Omental fat pad (tissue), 3 donors: ENCODE measurements at regions not wholly inside any gene's neighbourhood (a gene's known extent, or its start where the extent isn't known, plus 50 kb on each side); places are given as distances from the start of the nearest gene placed in this dataset.
"Not testable (repeated sequence)": the region's sequence is repeated elsewhere in the genome, so short reads cannot be mapped to it uniquely, and the experiment has no call there.

Experiments
- ATAC-seq: fragments of 150-250 bp; one replicate; pipeline ENCODE4 v1.9.1; 2016; ENCODE audit warnings: mild to moderate bottlenecking, moderate library complexity; ENCODE audit not compliant: low FRiP score
- DNase-seq: peaks from one replicate; pipeline ENCODE4 v3.0.0-alpha.2; 2019; ENCODE audit warnings: low spot score
- TF ChIP-seq, protein P1 (sequence below), 3 donors: fragments of 450-650 bp; IDR thresholded peaks; one replicate each; pipeline ENCODE4 v1.5.1; 2016 to 2017; ENCODE audit warnings: antibody characterized with exemption in 3 of 3, mild to moderate bottlenecking in 3 of 3, moderate library complexity in 2 of 3

DNA sequence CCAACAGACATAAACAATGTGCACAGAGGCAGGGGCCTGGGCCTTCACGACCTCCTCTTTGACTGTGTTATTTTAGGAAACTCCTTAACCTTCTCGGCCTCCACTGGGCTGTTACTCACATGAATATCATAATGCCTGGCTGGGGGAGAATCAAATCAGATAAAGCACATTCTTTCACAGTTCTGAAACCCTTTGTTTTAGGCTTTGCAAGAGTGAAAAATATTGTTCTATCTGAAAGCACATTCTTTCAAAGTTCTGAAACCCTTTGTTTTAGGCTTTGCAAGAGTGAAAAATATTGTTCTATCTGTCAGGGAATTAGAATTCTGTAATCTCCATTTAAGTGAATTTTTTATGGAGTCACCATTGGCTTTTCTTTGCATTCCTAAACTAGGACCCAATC lies 50.7 kb upstream of the SYNDIG1 start:
- ATAC-seq: no peak
- no peak for DNase-seq
- TF ChIP-seq, protein P1, sequence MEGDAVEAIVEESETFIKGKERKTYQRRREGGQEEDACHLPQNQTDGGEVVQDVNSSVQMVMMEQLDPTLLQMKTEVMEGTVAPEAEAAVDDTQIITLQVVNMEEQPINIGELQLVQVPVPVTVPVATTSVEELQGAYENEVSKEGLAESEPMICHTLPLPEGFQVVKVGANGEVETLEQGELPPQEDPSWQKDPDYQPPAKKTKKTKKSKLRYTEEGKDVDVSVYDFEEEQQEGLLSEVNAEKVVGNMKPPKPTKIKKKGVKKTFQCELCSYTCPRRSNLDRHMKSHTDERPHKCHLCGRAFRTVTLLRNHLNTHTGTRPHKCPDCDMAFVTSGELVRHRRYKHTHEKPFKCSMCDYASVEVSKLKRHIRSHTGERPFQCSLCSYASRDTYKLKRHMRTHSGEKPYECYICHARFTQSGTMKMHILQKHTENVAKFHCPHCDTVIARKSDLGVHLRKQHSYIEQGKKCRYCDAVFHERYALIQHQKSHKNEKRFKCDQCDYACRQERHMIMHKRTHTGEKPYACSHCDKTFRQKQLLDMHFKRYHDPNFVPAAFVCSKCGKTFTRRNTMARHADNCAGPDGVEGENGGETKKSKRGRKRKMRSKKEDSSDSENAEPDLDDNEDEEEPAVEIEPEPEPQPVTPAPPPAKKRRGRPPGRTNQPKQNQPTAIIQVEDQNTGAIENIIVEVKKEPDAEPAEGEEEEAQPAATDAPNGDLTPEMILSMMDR (IDR thresholded peaks at IDR 0.05): no peak

DNA sequence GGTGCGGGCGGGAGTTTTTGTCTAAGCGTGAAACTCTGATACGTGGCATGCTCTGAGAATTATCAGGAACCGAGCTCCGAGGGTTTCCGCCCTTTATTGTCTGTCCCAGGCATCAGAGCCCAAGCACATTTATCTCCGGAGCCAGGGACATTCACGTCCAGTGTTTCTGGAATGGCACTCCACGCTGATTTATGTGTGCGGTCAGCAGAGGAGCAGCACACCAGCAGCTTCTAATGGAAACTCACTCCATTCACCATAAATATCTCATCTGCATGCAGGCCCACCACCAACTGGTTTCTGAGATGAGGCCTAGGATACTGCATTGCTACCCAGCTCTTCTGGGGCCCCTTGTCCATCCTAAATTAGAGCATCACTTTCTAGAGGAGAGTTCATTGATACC lies 51.9 kb upstream of the SYNDIG1 start:
- TF ChIP-seq, protein P1 (IDR thresholded peaks at IDR 0.05): no peak
- no peak for DNase-seq
- ATAC-seq: no peak

DNA sequence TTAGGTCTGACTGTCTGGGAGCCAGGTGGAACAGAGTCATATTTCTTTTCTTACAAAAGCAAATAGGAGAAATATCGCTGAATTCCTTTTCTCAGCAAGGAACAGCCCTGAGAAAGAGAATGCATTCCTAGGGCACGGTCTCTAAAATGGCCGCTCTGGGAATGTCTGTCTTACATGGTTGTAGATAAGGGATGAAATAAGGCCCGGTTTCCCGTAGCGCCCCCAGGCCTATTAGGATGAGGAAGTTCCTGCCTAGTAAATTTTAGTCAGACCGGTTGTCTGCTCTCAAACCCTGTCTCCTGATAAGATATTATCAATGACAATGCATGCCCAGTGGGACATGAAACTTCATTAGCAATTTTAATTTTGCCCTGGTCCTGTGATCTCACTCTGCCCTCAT lies 54.0 kb upstream of the SYNDIG1 start:
- not testable (repeated sequence) for ATAC-seq, DNase-seq

DNA sequence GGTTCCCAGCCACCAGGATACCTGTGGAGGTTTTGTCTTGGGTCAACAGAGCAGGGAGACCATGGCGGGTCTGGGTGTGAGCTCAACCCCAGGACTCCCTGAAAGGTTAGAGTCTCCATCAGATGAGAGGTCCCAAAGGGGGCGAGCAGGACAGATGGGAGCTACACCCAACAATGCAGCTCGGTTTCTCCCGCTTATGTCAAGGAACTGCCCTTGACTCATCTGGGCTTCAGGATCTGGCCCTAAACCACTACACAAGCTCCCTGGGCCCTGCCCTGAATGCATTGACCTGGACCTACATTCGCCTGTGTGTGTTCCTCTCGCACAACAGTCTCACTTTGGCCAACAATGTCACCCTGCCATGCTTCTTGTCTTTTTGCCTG lies 57.6 kb upstream of the SYNDIG1 start:
- TF ChIP-seq, protein P1 (IDR thresholded peaks at IDR 0.05): no peak
- ATAC-seq (no peak), DNase-seq (no peak)

DNA sequence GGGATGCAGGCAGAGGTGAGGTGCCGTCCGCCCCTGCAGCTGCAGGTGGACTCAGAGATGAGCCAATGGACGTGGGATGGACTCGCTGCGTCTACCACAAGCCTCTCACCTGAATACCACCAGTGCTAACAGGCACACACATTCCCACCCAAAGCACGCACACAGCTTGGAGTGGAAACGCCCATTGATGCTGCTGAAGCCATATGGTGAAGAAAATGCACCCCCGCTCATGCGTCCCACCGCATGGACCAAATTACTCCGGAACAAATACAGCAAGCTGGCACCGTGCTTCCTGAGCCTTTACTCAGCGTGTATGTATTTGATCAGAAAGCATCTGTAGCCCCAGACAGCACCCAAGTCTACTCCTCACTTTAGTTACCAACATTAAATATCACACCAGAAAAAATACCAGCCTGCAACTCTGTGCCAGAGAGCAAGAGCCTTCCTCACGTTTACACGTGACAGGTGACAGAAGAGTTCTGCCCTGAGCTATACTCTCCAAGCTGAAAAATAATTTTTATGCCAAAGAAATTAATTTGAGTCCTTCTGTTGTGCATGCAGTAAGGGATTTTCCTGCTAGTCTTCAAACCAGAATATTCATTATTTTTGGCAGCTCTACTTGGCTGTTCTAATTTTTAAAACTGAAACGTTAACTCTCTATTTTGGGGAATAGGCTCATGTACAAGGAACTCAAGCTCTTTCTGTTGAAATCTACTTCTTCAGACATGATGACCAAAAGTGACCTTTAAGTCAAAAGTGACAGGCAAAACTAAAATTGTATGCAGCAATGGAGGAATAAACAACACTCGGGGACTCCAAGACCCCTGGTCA lies 58.2 kb upstream of the SYNDIG1 start:
- TF ChIP-seq, protein P1 (IDR thresholded peaks at IDR 0.05): no peak
- no peak for ATAC-seq
- no peak for DNase-seq

DNA sequence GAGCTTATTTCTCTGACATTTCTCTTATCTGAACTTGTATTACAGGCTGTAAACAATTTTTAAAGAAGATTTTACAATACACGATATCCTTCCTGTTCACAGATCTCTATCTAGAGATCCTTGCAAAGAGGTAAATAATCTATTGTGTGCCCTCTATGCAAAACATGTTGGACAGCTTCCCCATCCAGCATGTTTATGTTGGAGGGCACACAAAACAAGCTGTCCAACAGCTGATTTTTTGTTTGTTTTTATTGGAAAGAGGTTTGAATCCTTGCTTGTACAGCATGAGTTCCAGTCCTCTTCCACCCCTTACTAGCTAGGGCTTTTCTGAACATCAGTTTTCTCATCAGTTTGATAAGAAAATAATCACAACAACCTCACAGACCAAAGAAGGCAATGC lies 62.3 kb upstream of the SYNDIG1 start:
- ATAC-seq (no peak), DNase-seq (no peak)
- TF ChIP-seq, protein P1 (IDR thresholded peaks at IDR 0.05): no peak

DNA sequence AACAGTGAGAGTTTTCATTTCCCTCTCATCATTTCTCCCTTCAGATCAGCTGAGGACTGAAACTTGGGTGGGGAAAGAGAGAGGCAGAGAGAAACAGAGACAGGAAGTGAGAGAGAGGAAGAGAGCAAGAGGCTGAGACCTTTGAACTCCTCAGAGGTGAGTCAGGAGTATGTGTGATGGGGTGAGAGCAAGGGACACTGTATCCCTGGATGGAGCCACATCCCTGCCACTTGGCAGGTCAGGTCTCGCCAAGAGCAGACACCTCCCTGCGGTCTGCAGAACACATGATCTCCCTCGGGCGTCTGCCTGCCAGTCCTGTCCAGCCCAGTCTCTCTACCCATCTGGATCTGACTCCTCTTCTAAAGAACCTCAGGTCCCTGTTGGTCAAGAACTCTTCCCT lies 62.7 kb upstream of the SYNDIG1 start:
- DNase-seq: no peak
- TF ChIP-seq, protein P1 (IDR thresholded peaks at IDR 0.05): no peak
- ATAC-seq: no peak
